ENCODE measurements at regions not wholly inside any gene's neighbourhood (a gene's known extent, or its start where the extent isn't known, plus 50 kb on each side); places are given as distances from the start of the nearest gene placed in this dataset.

GRCh38 chr6:85323435-85324040, 126.3 kb upstream of the NT5E start:
- H3K9me3 ChIP-seq (replicated peaks): peaks cover under 1% of the 10 kb centered on the region
- H3K36me3 ChIP-seq: no peaks in the 10 kb centered on the region
- peaks cover 15% of the 10 kb centered on the region for H3K27me3 ChIP-seq (ENCODE audit: low read depth)
- no peak overlapping the region for H3K27ac ChIP-seq (replicated peaks)
- H3K4me3 ChIP-seq: no peak overlapping the region
- intact Hi-C loops (cut with micrococcal nuclease): no loop called here
- H3K4me1 ChIP-seq: no peaks in the 10 kb centered on the region
- DNase-seq: peak; percentile 47
- TF ChIP-seq, protein P1, sequence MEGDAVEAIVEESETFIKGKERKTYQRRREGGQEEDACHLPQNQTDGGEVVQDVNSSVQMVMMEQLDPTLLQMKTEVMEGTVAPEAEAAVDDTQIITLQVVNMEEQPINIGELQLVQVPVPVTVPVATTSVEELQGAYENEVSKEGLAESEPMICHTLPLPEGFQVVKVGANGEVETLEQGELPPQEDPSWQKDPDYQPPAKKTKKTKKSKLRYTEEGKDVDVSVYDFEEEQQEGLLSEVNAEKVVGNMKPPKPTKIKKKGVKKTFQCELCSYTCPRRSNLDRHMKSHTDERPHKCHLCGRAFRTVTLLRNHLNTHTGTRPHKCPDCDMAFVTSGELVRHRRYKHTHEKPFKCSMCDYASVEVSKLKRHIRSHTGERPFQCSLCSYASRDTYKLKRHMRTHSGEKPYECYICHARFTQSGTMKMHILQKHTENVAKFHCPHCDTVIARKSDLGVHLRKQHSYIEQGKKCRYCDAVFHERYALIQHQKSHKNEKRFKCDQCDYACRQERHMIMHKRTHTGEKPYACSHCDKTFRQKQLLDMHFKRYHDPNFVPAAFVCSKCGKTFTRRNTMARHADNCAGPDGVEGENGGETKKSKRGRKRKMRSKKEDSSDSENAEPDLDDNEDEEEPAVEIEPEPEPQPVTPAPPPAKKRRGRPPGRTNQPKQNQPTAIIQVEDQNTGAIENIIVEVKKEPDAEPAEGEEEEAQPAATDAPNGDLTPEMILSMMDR (IDR thresholded peaks at IDR 0.05; ENCODE audit: borderline replicate concordance): peak; percentile 81

- Histone ChIP-seq H3K27ac (replicated peaks) (no peak overlapping the region), H3K4me3 (no peak overlapping the region), H3K9me3 (replicated peaks) (peaks cover 10% of the 10 kb centered on the region), H3K4me1 (no peaks in the 10 kb centered on the region), H3K36me3 (no peaks in the 10 kb centered on the region), H3K27me3 (ENCODE audit: low read depth) (peaks cover 15% of the 10 kb centered on the region)
- intact Hi-C loops (cut with micrococcal nuclease): no loop called here
- TF ChIP-seq, protein P1 (IDR thresholded peaks at IDR 0.05; ENCODE audit: borderline replicate concordance): no peak
- DNase-seq: no peak
These were observed 127.3 kb upstream of the NT5E start for GRCh38 chr6:85322446-85323105.

GRCh38 chr6:85321906-85322305, 128.0 kb upstream of the NT5E start:
- intact Hi-C loops (cut with micrococcal nuclease): no loop called here

DNA sequence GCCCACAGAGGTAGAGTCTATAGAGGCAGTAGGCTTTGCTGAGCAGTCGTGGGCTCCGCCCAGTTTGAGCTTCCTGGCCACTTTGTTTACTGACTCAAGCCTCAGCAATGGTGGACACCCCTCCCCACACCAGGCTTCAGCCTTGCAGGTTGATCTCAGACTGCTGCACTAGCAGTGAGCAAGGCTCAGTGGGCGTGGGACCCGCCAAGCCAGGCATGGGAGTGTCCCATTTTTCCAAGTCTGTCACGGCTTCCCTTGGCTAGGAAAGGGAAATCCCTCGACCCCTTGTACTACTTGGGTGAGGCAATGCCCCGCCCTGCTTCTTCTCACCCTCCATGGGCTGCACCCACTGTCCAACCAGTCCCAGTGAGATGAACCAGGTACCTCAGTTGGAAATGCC, 135.3 kb upstream of the NT5E start:
- H3K9me3 ChIP-seq (replicated peaks): peaks cover 37% of the 10 kb centered on the region
- H3K4me1 ChIP-seq: no peaks in the 10 kb centered on the region
- no peaks in the 10 kb centered on the region for H3K27me3 ChIP-seq (ENCODE audit: low read depth)
- H3K36me3 ChIP-seq: no peaks in the 10 kb centered on the region
- TF ChIP-seq, protein P1 (IDR thresholded peaks at IDR 0.05; ENCODE audit: borderline replicate concordance): no peak
- H3K4me3 ChIP-seq: no peak overlapping the region
- no peak for DNase-seq
- H3K27ac ChIP-seq (replicated peaks): no peak overlapping the region
- intact Hi-C loops (cut with micrococcal nuclease): no loop called here

More at GRCh38 chr6:85321906-85322305, 128.0 kb upstream of the NT5E start:
- DNase-seq: no peak
- Histone ChIP-seq H3K4me1 (no peaks in the 10 kb centered on the region), H3K9me3 (replicated peaks) (peaks cover 17% of the 10 kb centered on the region), H3K27me3 (ENCODE audit: low read depth) (peaks cover 15% of the 10 kb centered on the region), H3K36me3 (no peaks in the 10 kb centered on the region), H3K4me3 (no peak overlapping the region), H3K27ac (replicated peaks) (no peak overlapping the region)
- TF ChIP-seq, protein P1 (IDR thresholded peaks at IDR 0.05; ENCODE audit: borderline replicate concordance): no peak

GRCh38 chr6:85300581-85300980, 149.3 kb upstream of the NT5E start:
- Histone ChIP-seq H3K4me1 (no peaks in the 10 kb centered on the region), H3K9me3 (replicated peaks) (peaks cover 6% of the 10 kb centered on the region), H3K27ac (replicated peaks) (no peak overlapping the region), H3K27me3 (ENCODE audit: low read depth) (no peaks in the 10 kb centered on the region), H3K36me3 (no peaks in the 10 kb centered on the region), H3K4me3 (no peak overlapping the region)
- no peak for DNase-seq
- TF ChIP-seq, protein P1 (IDR thresholded peaks at IDR 0.05; ENCODE audit: borderline replicate concordance): no peak
- intact Hi-C loops (cut with micrococcal nuclease): no loop called here
